ENCODE measurements at regions not wholly inside any gene's neighbourhood (a gene's known extent, or its start where the extent isn't known, plus 50 kb on each side); places are given as distances from the start of the nearest gene placed in this dataset.
"Not testable (repeated sequence)": the region's sequence is repeated elsewhere in the genome, so short reads cannot be mapped to it uniquely, and the experiment has no call there.

DNA sequence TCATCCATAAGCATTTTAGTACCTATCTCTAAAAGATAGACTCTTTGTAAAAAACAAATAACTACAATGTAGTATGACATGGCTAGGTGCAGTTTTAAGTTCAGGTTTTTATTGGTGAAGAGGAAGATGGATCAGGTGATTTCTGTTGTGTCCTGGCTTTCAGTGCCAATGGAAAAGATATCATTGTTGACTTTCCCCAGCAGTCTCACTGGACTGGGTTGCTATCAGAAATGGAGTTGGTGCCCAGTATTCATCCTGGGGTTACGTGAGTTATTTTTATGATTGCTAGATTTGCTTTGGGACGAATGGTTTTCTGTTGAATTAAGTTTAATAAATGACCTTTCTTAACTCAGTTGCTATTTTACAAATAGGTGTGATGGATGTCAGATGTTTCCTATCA, 120.5 kb downstream of the GOLGA6L22 start:
- TF ChIP-seq, protein P1, sequence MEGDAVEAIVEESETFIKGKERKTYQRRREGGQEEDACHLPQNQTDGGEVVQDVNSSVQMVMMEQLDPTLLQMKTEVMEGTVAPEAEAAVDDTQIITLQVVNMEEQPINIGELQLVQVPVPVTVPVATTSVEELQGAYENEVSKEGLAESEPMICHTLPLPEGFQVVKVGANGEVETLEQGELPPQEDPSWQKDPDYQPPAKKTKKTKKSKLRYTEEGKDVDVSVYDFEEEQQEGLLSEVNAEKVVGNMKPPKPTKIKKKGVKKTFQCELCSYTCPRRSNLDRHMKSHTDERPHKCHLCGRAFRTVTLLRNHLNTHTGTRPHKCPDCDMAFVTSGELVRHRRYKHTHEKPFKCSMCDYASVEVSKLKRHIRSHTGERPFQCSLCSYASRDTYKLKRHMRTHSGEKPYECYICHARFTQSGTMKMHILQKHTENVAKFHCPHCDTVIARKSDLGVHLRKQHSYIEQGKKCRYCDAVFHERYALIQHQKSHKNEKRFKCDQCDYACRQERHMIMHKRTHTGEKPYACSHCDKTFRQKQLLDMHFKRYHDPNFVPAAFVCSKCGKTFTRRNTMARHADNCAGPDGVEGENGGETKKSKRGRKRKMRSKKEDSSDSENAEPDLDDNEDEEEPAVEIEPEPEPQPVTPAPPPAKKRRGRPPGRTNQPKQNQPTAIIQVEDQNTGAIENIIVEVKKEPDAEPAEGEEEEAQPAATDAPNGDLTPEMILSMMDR (IDR thresholded peaks at IDR 0.05): not testable (repeated sequence)
- not testable (repeated sequence) for TF ChIP-seq EZH2 (IDR thresholded peaks at IDR 0.05; ENCODE audit: borderline replicate concordance, insufficient read depth, low read depth, low read length, poor library complexity, severe bottlenecking)
